Glomerular visceral epithelial cell (primary cell): ENCODE measurements at regions not wholly inside any gene's neighbourhood (a gene's known extent, or its start where the extent isn't known, plus 50 kb on each side); places are given as distances from the start of the nearest gene placed in this dataset.
"Not testable (repeated sequence)": the region's sequence is repeated elsewhere in the genome, so short reads cannot be mapped to it uniquely, and the experiment has no call there.

ENCODE experiments used
- DNase-seq: peaks from one replicate; pipeline ENCODE4 v3.0.0-alpha.2; 2016; ENCODE audit errors: extremely low spot score

DNA sequence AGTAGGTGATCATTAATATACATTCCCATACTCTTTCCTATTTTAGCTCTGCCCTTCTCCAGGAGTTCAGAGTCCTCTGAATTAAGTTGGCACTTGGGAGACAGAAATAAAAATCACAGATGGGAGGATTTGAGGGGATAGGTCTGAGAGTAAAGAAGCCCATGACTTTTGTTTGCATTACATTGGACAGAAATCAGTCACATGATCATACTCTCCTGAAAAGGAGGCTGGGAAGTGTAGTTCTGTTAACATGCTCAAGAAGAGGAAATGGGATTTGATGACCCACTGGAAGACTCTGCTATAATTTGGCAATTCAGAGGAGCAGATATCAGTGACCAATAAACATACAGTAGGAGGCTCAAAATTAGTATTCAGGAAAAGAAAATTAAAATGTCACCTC, 674.9 kb upstream of the C16orf82 start:
- DNase-seq, result no peak

DNA sequence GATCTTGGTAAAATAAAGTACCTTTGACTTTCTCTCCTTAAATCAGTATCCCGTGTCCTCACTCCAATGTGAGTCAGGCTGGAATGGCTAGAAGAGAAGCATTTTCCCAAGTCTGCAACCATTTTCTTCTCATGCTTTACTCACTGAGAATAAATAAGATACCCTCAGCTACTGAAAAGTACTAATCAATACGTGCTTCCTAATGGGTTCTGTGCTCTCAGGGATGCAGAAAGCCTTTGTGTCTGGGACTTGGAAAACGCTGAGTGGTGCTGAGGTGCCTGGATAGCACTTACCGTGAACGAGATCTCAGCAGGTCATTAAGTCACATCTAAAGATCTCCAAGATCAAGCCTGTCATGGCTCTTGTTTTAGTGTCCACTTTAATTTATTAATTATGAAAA, 672.3 kb upstream of the C16orf82 start:
- DNase-seq, result no peak

DNA sequence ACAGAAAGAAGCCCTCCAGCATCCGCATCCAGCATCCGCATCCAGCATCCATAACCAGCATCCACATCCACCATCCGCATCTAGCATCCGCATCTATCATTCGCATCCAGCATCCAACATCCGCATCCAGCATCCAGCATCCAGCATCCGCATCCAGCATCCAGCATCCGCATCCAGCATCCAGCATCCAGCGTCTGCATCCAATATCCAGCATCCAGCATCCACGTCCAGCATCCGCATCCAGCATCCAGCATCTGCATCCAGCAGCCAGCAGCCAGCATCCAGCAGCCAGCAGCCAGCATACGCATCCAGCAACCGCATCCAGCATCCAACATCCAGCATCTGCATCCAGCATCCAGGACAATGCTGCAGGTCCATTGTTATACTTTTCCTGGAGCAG, 671.0 kb upstream of the C16orf82 start:
- no peak for DNase-seq

DNA sequence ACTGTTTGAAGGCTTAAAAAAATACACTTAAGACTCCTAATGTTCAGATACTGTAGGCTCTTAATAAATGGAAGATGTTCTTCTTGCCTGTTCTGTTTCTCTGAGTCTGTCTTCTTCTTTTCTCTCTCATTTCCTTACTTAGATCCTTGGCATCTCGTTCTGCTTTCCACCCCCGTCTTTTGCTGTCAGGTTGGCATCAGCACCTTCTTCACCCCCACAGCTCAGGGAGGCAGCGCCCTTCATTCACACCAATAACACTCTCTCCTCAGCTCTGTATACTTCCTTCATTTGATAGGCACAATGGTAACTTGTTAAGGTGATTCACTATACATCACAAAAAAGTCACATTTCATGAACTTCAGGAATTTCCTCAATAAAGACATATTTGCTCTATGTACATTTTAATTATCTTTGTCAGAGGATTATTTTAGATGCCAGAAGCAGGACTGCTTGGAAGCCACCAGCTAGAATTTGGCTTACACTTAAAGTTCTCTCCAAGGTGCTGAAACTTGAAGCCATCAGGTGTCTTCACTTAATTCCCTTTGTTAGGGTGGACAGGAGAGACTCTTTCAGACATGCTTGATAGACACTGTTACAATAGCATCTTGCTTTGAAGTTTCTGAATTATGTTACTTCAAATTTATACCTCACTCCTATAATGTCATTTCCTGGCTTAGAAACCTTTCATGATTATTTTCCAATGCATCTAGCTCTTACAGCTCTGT, 670.1 kb upstream of the C16orf82 start:
- DNase-seq, result no peak

DNA sequence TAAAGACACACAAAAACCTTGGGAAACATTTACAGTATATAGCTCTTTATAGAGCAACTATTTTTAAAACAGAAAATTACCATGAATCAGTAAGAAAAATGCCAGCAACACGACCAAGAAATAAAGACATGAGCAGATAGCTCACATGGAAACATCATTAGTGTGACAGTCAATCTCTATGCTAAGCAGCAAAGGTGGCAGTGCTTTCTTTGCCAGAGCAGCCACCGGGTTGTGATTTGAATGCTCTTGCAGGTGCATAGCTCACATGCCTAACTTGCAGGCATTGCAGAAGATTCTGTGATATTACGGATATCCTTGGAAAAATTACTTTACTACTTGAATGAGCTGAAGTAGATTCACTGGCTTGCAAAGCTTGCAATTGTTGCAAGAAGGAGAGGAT, 652.9 kb upstream of the C16orf82 start:
- DNase-seq, result no peak

DNA sequence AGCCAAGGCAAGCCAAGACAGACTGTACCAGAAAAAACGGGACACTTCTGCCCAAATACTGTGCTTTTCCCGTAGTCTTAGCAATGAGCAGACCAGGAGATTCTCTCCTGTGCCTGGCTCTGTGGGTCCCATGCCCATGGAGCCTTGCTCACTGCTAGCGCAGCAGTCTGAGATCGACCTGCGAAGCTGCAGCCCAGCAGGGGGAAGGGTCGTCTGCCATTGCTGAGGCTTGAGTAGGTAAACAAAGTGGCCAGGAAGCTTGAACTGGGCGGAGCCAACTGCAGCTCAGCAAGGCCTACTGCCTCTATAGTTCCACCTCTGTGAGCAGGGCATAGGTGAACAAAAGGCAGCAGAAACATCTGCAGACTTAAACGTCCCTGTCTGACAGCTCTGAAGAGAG, 647.3 kb upstream of the C16orf82 start:
- not testable (repeated sequence) for DNase-seq

DNA sequence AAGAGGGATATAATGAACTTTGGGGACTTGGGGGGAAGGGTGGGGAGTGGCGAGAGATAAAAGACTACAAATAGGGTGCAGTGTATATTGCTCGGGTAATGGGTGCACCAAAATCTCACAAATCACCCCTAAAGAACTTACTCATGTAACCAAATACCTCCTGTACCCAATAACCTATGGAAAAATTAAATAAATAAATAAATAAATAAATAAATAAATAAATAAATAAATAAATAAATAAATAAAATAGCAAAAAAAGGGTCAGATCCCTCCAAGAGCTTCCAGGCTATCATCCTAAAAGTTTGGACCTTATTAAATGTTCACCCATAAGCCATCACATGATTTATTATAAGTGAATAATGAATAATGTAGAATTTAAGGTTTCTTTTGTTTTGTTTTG, 636.1 kb upstream of the C16orf82 start:
- DNase-seq, result no peak

DNA sequence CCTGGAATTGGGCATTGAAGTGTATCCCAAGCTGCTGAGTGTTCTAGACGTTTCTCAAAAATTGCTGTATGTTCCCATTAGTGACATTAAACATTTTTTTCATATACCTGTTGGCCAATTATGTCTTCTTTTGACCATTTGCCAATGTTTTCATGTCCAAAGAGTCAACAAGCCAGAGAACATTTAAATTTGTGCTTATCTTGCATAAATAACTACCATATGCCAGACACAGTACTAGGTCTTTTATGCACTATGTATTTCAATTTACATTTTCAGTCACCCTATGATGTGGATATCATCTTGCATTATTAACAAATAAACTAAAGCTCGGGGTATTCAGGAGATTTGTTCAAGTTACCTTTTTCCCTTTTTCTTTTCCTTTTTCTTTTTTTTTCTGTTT, 632.9 kb upstream of the C16orf82 start:
- no peak for DNase-seq

DNA sequence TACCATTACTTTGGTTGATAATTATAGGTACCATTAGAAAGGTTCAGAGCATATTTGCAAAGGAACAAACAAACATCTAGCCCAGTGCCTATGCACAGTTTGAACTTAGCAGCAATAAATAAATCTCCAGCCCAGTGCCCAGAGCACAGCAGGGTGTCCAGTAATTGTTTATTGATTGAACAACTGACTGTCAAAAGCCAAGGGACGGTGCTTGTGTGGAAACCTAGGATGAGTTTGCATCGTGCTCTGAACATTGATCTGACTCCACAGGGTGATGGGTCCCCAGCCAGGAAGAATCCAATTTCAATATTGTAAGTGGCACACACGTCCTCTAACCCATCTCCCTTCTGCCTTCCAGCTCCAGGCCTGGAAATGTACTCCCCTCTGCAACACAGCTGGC, 625.5 kb upstream of the C16orf82 start:
- no peak for DNase-seq

DNA sequence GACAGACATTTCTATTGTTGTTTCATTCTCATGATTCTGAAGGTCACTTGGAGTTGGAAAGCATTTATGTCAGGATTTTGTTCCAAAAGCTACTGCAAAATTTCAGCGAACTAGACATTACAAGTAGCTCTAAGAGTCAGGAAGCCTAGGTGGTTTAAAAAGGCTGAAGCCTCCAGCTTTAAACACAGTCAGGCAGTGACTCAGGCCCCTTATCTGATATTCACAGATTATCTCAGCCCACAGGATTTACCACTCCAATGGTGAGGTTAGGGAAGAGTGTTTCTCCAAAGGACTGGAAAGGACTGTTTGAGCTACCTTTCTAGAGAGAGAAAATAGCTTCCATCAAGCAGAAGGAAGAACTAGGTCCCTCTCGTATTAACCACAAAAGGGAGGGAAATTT, 624.4 kb upstream of the C16orf82 start:
- no peak for DNase-seq

DNA sequence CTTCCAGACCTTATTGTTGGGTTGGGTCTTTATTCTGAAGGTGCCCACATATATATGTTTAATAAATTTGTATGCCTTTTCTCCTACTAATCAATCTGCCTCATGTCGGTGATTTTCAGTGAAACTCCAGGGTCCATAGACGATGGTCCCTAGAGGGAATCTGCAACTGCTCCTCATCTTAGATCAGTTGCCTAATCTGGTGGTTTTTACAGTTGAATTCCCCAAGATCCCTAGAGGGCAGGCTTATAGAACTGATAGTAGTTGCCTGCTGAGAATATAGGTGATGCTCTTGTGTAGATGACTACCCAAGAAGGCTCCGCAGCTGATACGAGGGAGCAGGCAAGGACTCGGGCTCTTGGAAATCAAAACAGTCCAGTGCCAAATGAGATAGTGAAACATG, 619.2 kb upstream of the C16orf82 start:
- DNase-seq, result no peak

DNA sequence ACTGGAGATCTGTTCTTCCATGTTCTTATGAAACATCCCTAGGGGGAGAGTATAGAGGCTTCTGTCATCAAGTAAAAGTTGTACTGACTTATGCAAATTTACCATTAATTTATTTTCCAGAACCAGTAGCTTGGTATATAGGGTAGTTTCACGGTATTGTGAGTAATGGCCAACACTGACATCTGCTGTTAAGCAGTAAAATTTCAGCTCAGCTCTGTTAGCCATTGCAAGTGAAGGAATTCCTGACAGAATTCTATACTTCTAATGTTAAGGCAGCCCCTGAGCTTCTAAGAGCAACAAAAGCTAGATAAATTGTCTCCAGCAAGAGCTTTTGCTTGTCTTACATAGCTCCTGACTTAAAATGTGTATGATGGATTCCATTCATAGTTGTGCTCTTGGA, 613.5 kb upstream of the C16orf82 start:
- DNase-seq, result no peak

DNA sequence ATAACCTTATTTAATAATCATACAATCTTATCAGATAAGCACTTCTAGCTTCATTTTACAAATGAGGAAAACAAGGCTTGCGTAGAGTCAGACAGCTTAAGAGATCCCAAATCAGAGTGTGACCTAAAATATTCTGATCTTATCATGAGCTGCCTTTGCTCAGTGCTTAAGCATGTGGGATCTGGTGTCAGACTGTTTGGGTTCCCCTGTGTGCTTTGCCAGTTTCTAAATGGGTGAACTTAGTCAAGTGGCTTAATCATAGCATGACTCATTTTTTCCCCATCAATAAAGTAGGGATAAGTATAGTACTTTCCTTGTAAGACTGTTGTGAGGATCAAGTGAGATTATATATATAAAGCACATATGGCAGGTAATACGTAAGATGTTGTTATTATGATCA, 612.6 kb upstream of the C16orf82 start:
- no peak for DNase-seq

DNA sequence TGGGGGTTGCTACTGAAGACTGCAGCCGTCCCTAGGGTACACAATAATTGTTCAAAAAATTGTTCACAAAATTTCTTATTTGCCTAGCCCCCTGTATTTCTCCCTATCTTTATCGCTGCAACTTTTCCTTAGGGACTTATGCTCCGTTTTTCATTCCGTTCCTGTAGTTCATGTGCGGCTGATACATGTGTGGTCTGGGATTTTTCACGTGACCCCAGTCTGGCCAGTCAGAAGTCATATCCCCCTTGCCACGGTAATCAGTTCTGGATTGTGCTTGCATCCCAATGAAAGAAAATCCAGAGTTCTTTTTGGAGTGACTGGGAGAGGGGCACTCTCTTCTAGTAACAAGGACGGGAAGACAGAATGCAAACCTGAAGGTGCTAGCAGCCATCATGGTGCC, 610.7 kb upstream of the C16orf82 start:
- DNase-seq, result no peak

DNA sequence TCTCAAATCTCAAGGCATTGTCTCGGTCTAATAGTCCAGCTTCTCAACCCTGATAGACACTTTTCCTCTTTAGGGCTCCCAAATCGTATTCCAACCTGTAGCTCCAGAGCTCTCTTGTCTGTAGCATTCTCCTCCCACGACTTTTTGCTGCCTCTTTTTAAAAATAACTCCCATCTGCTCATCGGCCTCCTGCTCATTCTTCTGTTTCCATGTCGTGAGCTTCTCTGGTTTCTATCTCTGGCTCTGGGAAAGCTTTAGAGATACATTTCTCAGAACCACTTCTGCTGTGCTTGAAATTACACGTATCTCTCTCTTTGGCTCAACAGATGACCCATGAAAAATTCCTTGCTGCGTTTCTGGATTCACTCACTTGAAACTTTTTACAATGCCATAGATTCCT, 609.6 kb upstream of the C16orf82 start:
- DNase-seq, result no peak

DNA sequence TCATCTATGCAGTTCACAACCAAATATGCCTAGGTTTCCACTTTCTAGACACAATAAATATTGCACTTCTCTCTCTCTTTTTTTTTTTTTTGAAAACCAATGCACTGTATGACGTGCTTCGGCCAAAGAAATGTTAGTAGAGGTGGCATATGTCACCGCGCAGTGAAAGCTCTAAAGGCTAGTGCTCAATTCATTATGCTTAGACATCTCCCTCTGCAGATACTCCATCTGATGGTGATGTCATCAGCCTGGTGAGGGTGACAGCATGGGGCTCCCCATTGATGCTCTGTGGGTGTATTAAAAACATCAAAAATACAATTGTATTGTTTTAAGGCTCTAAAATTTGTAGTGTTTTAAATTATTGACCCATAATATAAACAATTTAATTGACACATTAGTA, 608.8 kb upstream of the C16orf82 start:
- DNase-seq, result no peak

DNA sequence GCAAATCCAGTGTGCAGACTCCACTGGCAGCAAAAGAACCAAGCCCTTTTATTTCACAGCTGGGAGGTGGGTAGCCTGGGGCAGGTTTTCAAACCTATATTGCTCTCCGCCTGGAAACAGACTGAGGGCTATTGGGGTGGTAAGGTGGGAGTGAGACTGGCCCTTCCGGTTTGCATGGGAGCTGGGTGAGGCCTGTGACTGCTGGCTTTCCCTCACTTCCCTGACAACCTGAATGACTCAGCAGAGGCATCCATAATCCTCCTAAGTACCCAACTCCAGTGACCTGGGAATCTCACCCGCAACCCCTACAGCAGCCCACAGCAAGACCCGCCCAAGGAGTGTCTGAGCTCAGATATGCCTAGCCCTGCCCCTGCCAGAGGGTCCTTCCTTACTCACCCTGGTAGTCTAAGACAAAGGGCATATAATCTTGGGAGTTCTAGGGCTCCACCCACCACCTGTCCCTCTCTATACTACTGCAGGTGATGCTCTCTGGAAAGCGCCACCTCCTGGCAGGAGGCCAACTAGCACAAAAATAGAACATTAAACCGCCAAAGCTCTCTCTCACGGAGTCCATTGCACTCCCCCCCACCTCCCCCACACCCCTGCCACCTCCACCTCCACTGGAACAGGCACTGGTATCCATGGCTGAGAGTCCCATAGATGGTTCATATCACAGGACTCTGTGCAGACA, 602.0 kb upstream of the C16orf82 start:
- DNase-seq, result no peak

DNA sequence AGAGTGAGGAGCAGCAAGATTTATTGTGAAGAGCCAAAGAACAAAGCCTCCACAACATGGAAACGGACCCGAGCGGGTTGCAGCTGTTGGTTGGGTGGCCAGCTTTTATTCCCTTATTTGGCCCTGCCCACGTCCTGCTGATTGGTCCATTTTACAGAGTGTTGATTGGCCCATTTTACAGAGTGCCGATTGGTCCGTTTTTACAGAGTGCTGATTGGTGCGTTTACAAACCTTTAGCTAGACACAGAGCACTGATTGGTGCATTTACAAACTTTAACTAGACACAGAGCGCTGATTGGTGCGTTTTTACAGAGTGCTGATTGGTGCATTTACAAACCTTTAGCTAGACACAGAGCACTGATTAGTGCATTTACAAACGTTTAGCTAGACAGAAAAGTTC, 592.3 kb upstream of the C16orf82 start:
- not testable (repeated sequence) for DNase-seq

DNA sequence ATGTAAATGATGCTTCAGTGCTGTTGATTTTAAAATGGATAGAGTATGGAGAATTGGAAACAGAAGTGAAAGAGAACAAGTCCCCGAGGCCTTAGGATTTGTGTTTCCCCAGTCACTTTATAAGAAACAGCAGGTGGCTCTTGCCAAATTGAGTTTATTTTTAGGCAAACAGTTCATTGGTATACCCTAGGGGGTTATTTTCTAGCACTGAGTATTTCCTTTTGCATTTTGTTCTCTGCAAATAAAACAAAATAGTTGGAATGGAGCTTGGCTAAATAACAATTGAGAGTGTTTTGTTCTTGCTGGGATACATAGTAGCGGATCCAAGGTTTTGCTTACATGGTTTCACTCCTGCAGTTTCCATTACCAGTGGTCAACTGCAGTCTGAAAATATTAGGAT, 591.1 kb upstream of the C16orf82 start:
- DNase-seq, result no peak

DNA sequence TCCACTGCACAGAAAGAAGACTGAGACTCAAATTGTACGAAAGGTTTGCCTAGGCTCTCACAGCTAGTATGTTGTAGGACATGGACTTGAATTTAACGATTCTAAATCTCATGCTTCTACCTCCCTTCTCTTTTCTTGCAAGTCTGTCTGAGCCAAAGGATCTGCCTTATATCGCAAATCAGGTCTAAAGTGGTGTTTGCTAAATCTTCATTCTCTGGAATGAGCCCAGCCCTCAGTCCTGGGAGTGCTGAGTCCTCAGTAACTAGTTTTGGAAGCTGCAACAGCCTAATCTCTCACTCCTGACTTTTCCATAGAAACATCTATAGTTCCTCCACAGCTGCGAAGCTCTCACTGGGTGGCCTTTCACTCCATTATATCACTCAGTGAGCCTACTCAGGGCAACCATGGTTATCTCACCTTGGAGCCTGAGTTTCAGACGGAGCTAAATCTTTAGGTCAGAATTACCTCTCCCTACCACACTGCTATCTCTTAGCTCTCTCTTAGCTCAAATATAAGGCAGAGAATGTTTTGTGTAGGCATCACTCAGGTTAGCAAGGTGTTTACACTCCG, 575.5 kb upstream of the C16orf82 start:
- no peak for DNase-seq

DNA sequence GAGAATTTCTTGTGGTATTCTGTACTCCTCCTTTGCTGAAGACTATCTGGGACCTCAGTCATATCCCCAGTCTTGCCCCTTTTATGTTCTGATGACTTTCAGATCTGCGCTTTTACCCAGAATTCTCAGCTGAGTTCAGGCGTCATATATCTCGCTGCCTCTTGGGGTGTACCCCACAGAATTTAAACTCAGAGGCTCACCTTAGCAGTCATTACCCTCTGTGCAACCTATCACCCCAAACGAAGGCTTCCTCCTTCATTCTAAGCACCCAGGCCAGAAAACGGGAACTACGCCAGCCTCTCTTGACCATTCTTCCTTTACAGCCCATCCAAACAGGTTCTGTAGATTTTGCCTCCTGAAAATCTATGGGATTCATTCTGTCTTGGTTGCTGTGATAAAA, 574.8 kb upstream of the C16orf82 start:
- no peak for DNase-seq

DNA sequence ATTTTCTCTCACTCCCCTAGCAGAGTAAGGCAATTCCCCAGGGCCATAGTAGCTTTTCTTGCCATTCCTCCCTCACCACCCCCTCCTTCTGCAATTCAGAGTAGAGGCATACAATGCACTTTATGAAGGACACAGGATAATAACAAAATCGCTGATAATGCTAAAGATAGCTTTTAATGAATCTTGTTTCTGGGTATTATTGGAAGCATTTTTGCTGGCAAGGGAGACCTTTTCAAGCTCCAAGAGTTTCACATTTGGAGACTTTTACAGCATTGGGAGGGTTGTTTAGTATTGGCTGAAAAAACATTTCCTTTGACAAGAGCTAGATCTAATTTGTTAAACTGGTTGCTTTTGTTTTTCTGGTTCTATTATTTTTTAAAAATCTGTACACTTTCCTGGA, 573.0 kb upstream of the C16orf82 start:
- no peak for DNase-seq

DNA sequence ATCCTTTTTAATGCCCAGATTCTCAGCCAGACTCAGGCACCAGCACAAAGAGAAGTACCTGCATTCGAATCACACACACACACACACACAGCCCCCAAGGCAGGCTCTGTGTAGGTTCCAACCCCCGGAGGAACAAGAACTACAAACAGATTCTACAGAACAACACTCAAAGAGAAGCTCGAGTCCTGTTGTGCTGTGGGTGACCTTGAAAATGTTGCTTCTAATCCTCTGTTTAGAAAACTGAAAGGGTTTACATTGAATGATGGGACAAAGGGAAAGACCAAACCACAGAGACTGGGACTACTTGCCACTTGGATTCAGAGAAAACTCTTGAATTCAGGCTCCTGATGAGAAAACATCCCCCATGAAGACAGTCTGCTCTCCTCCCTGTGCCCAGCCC, 568.8 kb upstream of the C16orf82 start:
- DNase-seq, result no peak

DNA sequence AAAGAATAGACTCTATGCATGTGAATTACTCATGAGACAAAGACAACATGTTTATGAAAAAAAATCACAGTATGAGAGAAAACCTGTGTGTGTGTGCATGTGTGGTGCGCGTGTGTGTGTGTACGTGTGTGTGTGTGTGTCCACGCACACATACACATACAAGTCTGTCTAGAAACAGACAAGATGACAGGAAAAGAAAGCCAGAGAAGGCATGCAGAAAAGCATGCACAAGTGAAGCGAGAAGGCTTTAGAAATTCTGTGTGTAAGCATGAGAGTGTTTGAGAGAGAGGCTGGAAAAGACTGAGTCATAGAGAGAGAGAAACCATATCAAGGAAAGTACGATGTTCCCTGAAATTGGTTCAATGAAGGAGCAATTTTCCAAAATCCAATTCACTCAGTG, 566.4 kb upstream of the C16orf82 start:
- DNase-seq, result no peak
